Astrocyte (in vitro differentiated cells and primary cell): ENCODE measurements at regions not wholly inside any gene's neighbourhood (a gene's known extent, or its start where the extent isn't known, plus 50 kb on each side); places are given as distances from the start of the nearest gene placed in this dataset.

Source experiments
- DNase-seq: peaks from one replicate; pipeline ENCODE4 v3.0.0-alpha.2; 2010; ENCODE audit warnings: low read depth
- FAIRE-seq: peaks from 2 replicates; lab custom pipeline; 2011; peaks lifted over from hg19 to GRCh38; lab: Jason Lieb, UNC
- H2AFZ ChIP-seq: 2 replicates; pipeline ENCODE4 v1.6.0; 2012; ENCODE audit warnings: low read depth, low read length, inconsistent platforms
- H3K27ac ChIP-seq: 2 replicates; pipeline ENCODE4 v1.5.1; 2011; ENCODE audit warnings: low read depth, low read length, inconsistent platforms
- H3K27me3 ChIP-seq: 2 replicates; pipeline ENCODE4 v1.6.0; 2011; ENCODE audit warnings: low read length, inconsistent platforms; ENCODE audit not compliant: insufficient read depth
- H3K36me3 ChIP-seq: 2 replicates; pipeline ENCODE4 v1.5.1; 2011; ENCODE audit warnings: low read length, inconsistent platforms; ENCODE audit not compliant: insufficient read depth
- H3K4me1 ChIP-seq: 2 replicates; pipeline ENCODE4 v1.5.1; 2011; ENCODE audit warnings: low read length, inconsistent platforms; ENCODE audit not compliant: insufficient read depth
- H3K4me2 ChIP-seq: 2 replicates; pipeline ENCODE4 v1.6.0; 2012; ENCODE audit warnings: low read length, inconsistent platforms
- H3K4me3 ChIP-seq: 2 replicates; pipeline ENCODE4 v1.5.1; 2011; ENCODE audit warnings: low read depth, mild to moderate bottlenecking, low read length, inconsistent platforms; ENCODE audit not compliant: insufficient read depth
- H3K79me2 ChIP-seq: 2 replicates; pipeline ENCODE4 v1.6.0; 2012; ENCODE audit warnings: mild to moderate bottlenecking, low read length, inconsistent platforms; ENCODE audit not compliant: insufficient read depth
- H3K9ac ChIP-seq: 2 replicates; pipeline ENCODE4 v1.6.0; 2012; ENCODE audit warnings: mild to moderate bottlenecking, low read length, inconsistent platforms
- H3K9me3 ChIP-seq: 2 replicates; pipeline ENCODE4 v1.5.1; 2012; ENCODE audit warnings: low read depth, mild to moderate bottlenecking, low read length, inconsistent platforms; ENCODE audit not compliant: insufficient read depth
- H4K20me1 ChIP-seq: 2 replicates; pipeline ENCODE4 v1.6.0; 2012; ENCODE audit warnings: low read length, inconsistent platforms; ENCODE audit not compliant: insufficient read depth
- H3K27ac Mint-ChIP-seq: one replicate; pipeline ENCODE4 v1.8.0; 2021; ENCODE audit warnings: mild to moderate bottlenecking, mixed read lengths; ENCODE audit not compliant: unreplicated experiment
- H3K27me3 Mint-ChIP-seq: one replicate; pipeline ENCODE4 v1.8.0; 2021; ENCODE audit warnings: low read depth, mixed read lengths; ENCODE audit not compliant: unreplicated experiment
- H3K36me3 Mint-ChIP-seq: one replicate; pipeline ENCODE4 v1.8.0; 2021; ENCODE audit warnings: low read depth, mixed read lengths; ENCODE audit not compliant: unreplicated experiment
- H3K4me1 Mint-ChIP-seq: one replicate; pipeline ENCODE4 v1.8.0; 2021; ENCODE audit warnings: low read depth, mixed read lengths; ENCODE audit not compliant: unreplicated experiment
- H3K4me3 Mint-ChIP-seq: one replicate; pipeline ENCODE4 v1.8.0; 2021; ENCODE audit warnings: mild to moderate bottlenecking, moderate library complexity, mixed read lengths; ENCODE audit not compliant: unreplicated experiment
- H3K9me3 Mint-ChIP-seq: one replicate; pipeline ENCODE4 v1.8.0; 2021; ENCODE audit warnings: mild to moderate bottlenecking, mixed read lengths; ENCODE audit not compliant: unreplicated experiment
- CTCF ChIP-seq: IDR thresholded peaks from 2 replicates; pipeline ENCODE4 v1.5.1; 2011; ENCODE audit warnings: low read depth, mild to moderate bottlenecking, inconsistent platforms, low read length, moderate library complexity; ENCODE audit not compliant: insufficient read depth
- EZH2 ChIP-seq: IDR thresholded peaks from 2 replicates; pipeline ENCODE4 v1.6.1; 2012; ENCODE audit warnings: mild to moderate bottlenecking, low read length, inconsistent platforms; ENCODE audit not compliant: insufficient read depth

- no peak overlapping the region for H3K27ac ChIP-seq
- no peak for FAIRE-seq
- Mint-ChIP-seq H3K27me3 (no peaks in the 10 kb centered on the region), H3K27ac (no peak overlapping the region), H3K36me3 (no peaks in the 10 kb centered on the region), H3K4me3 (no peak overlapping the region), H3K9me3 (no peaks in the 10 kb centered on the region), H3K4me1 (peaks cover 4% of the 10 kb centered on the region)
- H3K4me3 ChIP-seq = no peak overlapping the region
- TF ChIP-seq CTCF (no peak), EZH2 (no peak)
- no peaks in the 10 kb centered on the region for H3K79me2 ChIP-seq
- H2AFZ ChIP-seq = no peak overlapping the region
- no peaks in the 10 kb centered on the region for H3K4me1 ChIP-seq
- H3K9ac ChIP-seq = no peak overlapping the region
- no peaks in the 10 kb centered on the region for H3K36me3 ChIP-seq
- no peak for DNase-seq
- no peak overlapping the region for H3K4me2 ChIP-seq
- no peaks in the 10 kb centered on the region for H3K27me3 ChIP-seq
- no peaks in the 10 kb centered on the region for H3K9me3 ChIP-seq
- no peaks in the 10 kb centered on the region for H4K20me1 ChIP-seq
These were observed 695.7 kb upstream of the NECTIN3 start for GRCh38 chr3:110375751-110376518.

GRCh38 chr3:110378481-110378880 is 693.1 kb upstream of the NECTIN3 start:
- no peaks in the 10 kb centered on the region for H3K9me3 ChIP-seq
- no peak overlapping the region for H3K27ac ChIP-seq
- Mint-ChIP-seq H3K27ac (no peak overlapping the region), H3K27me3 (no peaks in the 10 kb centered on the region), H3K9me3 (no peaks in the 10 kb centered on the region), H3K36me3 (no peaks in the 10 kb centered on the region), H3K4me3 (no peak overlapping the region), H3K4me1 (peaks cover 4% of the 10 kb centered on the region)
- FAIRE-seq (no peak), DNase-seq (no peak)
- no peak overlapping the region for H3K4me2 ChIP-seq
- no peaks in the 10 kb centered on the region for H3K79me2 ChIP-seq
- no peaks in the 10 kb centered on the region for H3K36me3 ChIP-seq
- H3K9ac ChIP-seq = no peak overlapping the region
- no peaks in the 10 kb centered on the region for H3K4me1 ChIP-seq
- H4K20me1 ChIP-seq = no peaks in the 10 kb centered on the region
- no peak overlapping the region for H2AFZ ChIP-seq
- TF ChIP-seq EZH2 (no peak), CTCF (no peak)
- H3K4me3 ChIP-seq = no peak overlapping the region
- no peaks in the 10 kb centered on the region for H3K27me3 ChIP-seq

GRCh38 chr3:110381992-110382391 is 689.6 kb upstream of the NECTIN3 start:
- TF ChIP-seq CTCF = no peak
- no peak for TF ChIP-seq EZH2
- Histone ChIP-seq H3K4me3 (no peak overlapping the region), H3K4me1 (no peaks in the 10 kb centered on the region), H2AFZ (no peak overlapping the region), H3K4me2 (no peak overlapping the region), H3K79me2 (no peaks in the 10 kb centered on the region), H3K9me3 (no peaks in the 10 kb centered on the region), H3K27ac (no peak overlapping the region), H3K27me3 (no peaks in the 10 kb centered on the region), H4K20me1 (no peaks in the 10 kb centered on the region), H3K36me3 (no peaks in the 10 kb centered on the region), H3K9ac (no peak overlapping the region)
- no peaks in the 10 kb centered on the region for H3K36me3 Mint-ChIP-seq
- no peak overlapping the region for H3K4me3 Mint-ChIP-seq
- H3K9me3 Mint-ChIP-seq = peaks cover 1% of the 10 kb centered on the region
- no peak for FAIRE-seq
- no peak for DNase-seq
- no peaks in the 10 kb centered on the region for H3K27me3 Mint-ChIP-seq
- H3K27ac Mint-ChIP-seq = no peak overlapping the region
- H3K4me1 Mint-ChIP-seq = peaks cover 7% of the 10 kb centered on the region
